RWPE2 (cell line): ENCODE measurements at regions not wholly inside any gene's neighbourhood (a gene's known extent, or its start where the extent isn't known, plus 50 kb on each side); places are given as distances from the start of the nearest gene placed in this dataset.
"Not testable (repeated sequence)": the region's sequence is repeated elsewhere in the genome, so short reads cannot be mapped to it uniquely, and the experiment has no call there.

Source experiments
- ATAC-seq: fragments of 200-7000 bp; cut with Tn5 transposase; 3 replicates; pipeline ENCODE4 v1.9.1; 2021; ENCODE audit warnings: low read depth
- DNase-seq: peaks from one replicate; pipeline ENCODE4 v3.0.0-alpha.2; 2020; ENCODE audit warnings: low spot score
- H3K27ac ChIP-seq: fragments of 450-650 bp; 2 replicates; pipeline ENCODE4 v1.5.1; 2017; ENCODE audit warnings: mild to moderate bottlenecking; ENCODE audit not compliant: poor library complexity, severe bottlenecking
- H3K27me3 ChIP-seq: fragments of 250-450 bp; sonication (Bioruptor Pico); 2 replicates; pipeline ENCODE4 v1.5.1; 2021; ENCODE audit warnings: mild to moderate bottlenecking, moderate library complexity; ENCODE audit not compliant: insufficient read depth, poor library complexity, severe bottlenecking
- H3K36me3 ChIP-seq: fragments of 250-450 bp; sonication (Bioruptor Pico); 2 replicates; pipeline ENCODE4 v1.5.1; 2020; ENCODE audit warnings: low read depth, mild to moderate bottlenecking, moderate library complexity
- H3K4me1 ChIP-seq: fragments of 250-450 bp; sonication (Bioruptor Pico); 2 replicates; pipeline ENCODE4 v1.5.1; 2021; ENCODE audit warnings: mild to moderate bottlenecking, moderate library complexity; ENCODE audit not compliant: insufficient read depth, poor library complexity, severe bottlenecking
- H3K4me3 ChIP-seq: fragments of 250-450 bp; sonication (Bioruptor Pico); 2 replicates; pipeline ENCODE4 v1.5.1; 2021; ENCODE audit warnings: mild to moderate bottlenecking, moderate library complexity; ENCODE audit not compliant: severe bottlenecking
- H3K9me3 ChIP-seq: fragments of 250-450 bp; sonication (Bioruptor Pico); 2 replicates; pipeline ENCODE4 v1.5.1; 2021; ENCODE audit warnings: mild to moderate bottlenecking, moderate library complexity; ENCODE audit not compliant: severe bottlenecking
- CTCF ChIP-seq: fragments of 450-650 bp; IDR thresholded peaks from one replicate; pipeline ENCODE4 v1.5.1; 2017; ENCODE audit warnings: mild to moderate bottlenecking, moderate library complexity; ENCODE audit not compliant: poor library complexity, severe bottlenecking

- H3K9me3 ChIP-seq = no peaks in the 10 kb centered on the region
- H3K27ac ChIP-seq = no peak overlapping the region
- no peaks in the 10 kb centered on the region for H3K36me3 ChIP-seq
- peaks cover 4% of the 10 kb centered on the region for H3K4me1 ChIP-seq
- H3K27me3 ChIP-seq = no peaks in the 10 kb centered on the region
- ATAC-seq = 0 out of 3 replicates have a peak, but pooled peaks have one; percentile 45
- H3K4me3 ChIP-seq = no peak overlapping the region
- DNase-seq = no peak
- TF ChIP-seq CTCF = no peak
These were observed 772.9 kb upstream of the SLIT2 start for GRCh38 chr4:19478791-19479190.

GRCh38 chr4:19473569-19473968, 778.1 kb upstream of the SLIT2 start:
- ATAC-seq (no peak), DNase-seq (no peak)
- Histone ChIP-seq H3K36me3 (no peaks in the 10 kb centered on the region), H3K27me3 (no peaks in the 10 kb centered on the region), H3K4me3 (no peak overlapping the region), H3K4me1 (peaks cover under 1% of the 10 kb centered on the region), H3K27ac (no peak overlapping the region), H3K9me3 (no peaks in the 10 kb centered on the region)
- no peak for TF ChIP-seq CTCF

- Histone ChIP-seq H3K4me3 (no peak overlapping the region), H3K9me3 (no peaks in the 10 kb centered on the region), H3K27ac (no peak overlapping the region), H3K27me3 (no peaks in the 10 kb centered on the region), H3K36me3 (no peaks in the 10 kb centered on the region), H3K4me1 (no peaks in the 10 kb centered on the region)
- ATAC-seq (no peak), DNase-seq (no peak)
- no peak for TF ChIP-seq CTCF
These were observed 779.0 kb upstream of the SLIT2 start for GRCh38 chr4:19472666-19473065.

DNA sequence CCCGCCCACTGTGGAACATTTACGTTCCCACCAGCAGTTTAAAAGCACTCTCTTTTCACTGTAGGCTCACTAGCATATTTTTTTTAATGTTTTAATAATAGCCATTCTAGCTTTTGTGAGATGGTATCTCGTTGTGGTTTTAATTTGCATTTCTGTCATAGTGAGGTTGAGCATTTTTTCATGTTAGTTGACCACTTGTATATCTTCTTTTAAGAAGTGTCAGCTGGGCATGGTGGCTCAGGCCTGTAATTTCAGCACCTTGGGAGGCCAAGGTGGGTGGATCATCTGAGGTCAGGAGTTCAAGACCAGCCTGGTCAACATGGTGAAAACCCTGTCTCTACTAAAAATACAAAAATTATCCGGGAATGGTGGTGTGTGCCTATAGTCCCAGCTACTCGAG, 781.7 kb upstream of the SLIT2 start:
- not testable (repeated sequence) for H3K27ac ChIP-seq

GRCh38 chr4:19462117-19462516, 789.6 kb upstream of the SLIT2 start:
- ATAC-seq = no peak
- Histone ChIP-seq H3K27ac (no peak overlapping the region), H3K4me1 (no peaks in the 10 kb centered on the region), H3K36me3 (no peaks in the 10 kb centered on the region), H3K4me3 (no peak overlapping the region), H3K27me3 (no peaks in the 10 kb centered on the region), H3K9me3 (no peaks in the 10 kb centered on the region)
- TF ChIP-seq CTCF = no peak
- no peak for DNase-seq

More for the DNA sequence above, 781.7 kb upstream of the SLIT2 start:
- H3K36me3 ChIP-seq, H3K27me3 ChIP-seq, ATAC-seq, H3K4me1 ChIP-seq, H3K9me3 ChIP-seq, H3K4me3 ChIP-seq, DNase-seq: not testable (repeated sequence)
